SK-N-SH treated with all-trans-retinoic acid at 6 μM for 48 hours (cell line): ENCODE measurements at regions not wholly inside any gene's neighbourhood (a gene's known extent, or its start where the extent isn't known, plus 50 kb on each side); places are given as distances from the start of the nearest gene placed in this dataset.

ENCODE experiments used
- BACH2 ChIP-seq: fragments of 250-450 bp; sonication (Bioruptor Pico); IDR thresholded peaks from 2 replicates; pipeline ENCODE4 v1.9.0; 2021; ENCODE audit warnings: mild to moderate bottlenecking, borderline replicate concordance
- OSR1 ChIP-seq: fragments of 250-450 bp; sonication (Bioruptor Pico); IDR thresholded peaks from 2 replicates; pipeline ENCODE4 v1.8.0; 2022; ENCODE audit warnings: moderate library complexity, mild to moderate bottlenecking, inconsistent platforms
- RARB ChIP-seq: fragments of 250-450 bp; sonication (Bioruptor Pico); IDR thresholded peaks from 2 replicates; pipeline ENCODE4 v1.8.0; 2021; ENCODE audit warnings: mild to moderate bottlenecking, moderate library complexity
- TCF4 ChIP-seq: fragments of 250-450 bp; sonication (Bioruptor Pico); IDR thresholded peaks from 2 replicates; pipeline ENCODE4 v1.8.0; 2021; ENCODE audit warnings: mild to moderate bottlenecking, moderate library complexity, borderline replicate concordance
- TOX ChIP-seq: fragments of 250-450 bp; sonication (Bioruptor Pico); IDR thresholded peaks from 2 replicates; pipeline ENCODE4 v1.8.0; 2021; ENCODE audit warnings: mild to moderate bottlenecking, moderate library complexity, borderline replicate concordance
- ZFP30 ChIP-seq: fragments of 450-650 bp; formaldehyde crosslinking; IDR thresholded peaks from 2 replicates; pipeline ENCODE4 v1.5.0; 2022; ENCODE audit warnings: mild to moderate bottlenecking, moderate library complexity
- ZNF565 ChIP-seq: fragments of 450-650 bp; formaldehyde crosslinking; conservative IDR thresholded peaks from 2 replicates; pipeline ENCODE4 v1.5.0; 2020; ENCODE audit warnings: low read depth, mild to moderate bottlenecking, moderate library complexity
- ZNF70 ChIP-seq: fragments of 450-650 bp; formaldehyde crosslinking; IDR thresholded peaks from 2 replicates; pipeline ENCODE4 v1.5.0; 2020; ENCODE audit warnings: mild to moderate bottlenecking, moderate library complexity
- TF ChIP-seq, protein P1 (sequence below): fragments of 250-450 bp; sonication (Bioruptor Pico); IDR thresholded peaks from 2 replicates; pipeline ENCODE4 v1.8.0; 2020; ENCODE audit warnings: mild to moderate bottlenecking, moderate library complexity, borderline replicate concordance
- TF ChIP-seq, protein P2 (sequence below): fragments of 250-450 bp; sonication (Bioruptor Pico); IDR thresholded peaks from 2 replicates; pipeline ENCODE4 v1.8.0; 2021; ENCODE audit warnings: low read depth, mild to moderate bottlenecking, moderate library complexity, borderline replicate concordance

DNA sequence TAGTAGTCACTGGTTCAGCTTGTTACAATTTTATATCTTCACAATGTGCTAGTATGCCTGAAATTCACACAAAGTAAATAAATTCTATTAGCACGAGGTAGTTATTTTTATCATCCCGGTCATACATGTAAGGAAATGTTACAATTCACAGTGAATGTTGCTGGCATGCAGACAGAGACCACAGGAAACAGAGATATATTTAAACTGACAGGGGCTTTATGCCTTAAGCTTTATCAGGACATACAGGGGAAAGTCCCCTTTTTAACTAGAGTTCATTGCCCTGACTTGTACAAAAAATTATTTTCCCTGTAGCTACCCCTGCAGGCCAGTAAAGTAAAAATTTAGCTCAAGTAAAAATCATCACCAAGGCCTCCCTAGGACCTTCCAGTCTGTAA, 712.0 kb upstream of the NRSN1 start:
- TF ChIP-seq ZFP30 (CRISPR knock-in tag) (no peak), ZNF565 (CRISPR knock-in tag) (no peak), ZNF70 (CRISPR knock-in tag) (no peak), OSR1 (CRISPR knock-in tag) (no peak), TOX (CRISPR knock-in tag) (peak; percentile 30; the same call in 1 of the 2 replicates), TCF4 (CRISPR knock-in tag) (no peak), RARB (CRISPR knock-in tag) (no peak), BACH2 (no peak)
- TF ChIP-seq, protein P1, sequence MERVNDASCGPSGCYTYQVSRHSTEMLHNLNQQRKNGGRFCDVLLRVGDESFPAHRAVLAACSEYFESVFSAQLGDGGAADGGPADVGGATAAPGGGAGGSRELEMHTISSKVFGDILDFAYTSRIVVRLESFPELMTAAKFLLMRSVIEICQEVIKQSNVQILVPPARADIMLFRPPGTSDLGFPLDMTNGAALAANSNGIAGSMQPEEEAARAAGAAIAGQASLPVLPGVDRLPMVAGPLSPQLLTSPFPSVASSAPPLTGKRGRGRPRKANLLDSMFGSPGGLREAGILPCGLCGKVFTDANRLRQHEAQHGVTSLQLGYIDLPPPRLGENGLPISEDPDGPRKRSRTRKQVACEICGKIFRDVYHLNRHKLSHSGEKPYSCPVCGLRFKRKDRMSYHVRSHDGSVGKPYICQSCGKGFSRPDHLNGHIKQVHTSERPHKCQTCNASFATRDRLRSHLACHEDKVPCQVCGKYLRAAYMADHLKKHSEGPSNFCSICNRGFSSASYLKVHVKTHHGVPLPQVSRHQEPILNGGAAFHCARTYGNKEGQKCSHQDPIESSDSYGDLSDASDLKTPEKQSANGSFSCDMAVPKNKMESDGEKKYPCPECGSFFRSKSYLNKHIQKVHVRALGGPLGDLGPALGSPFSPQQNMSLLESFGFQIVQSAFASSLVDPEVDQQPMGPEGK (CRISPR knock-in tag), result no peak
- TF ChIP-seq, protein P2, sequence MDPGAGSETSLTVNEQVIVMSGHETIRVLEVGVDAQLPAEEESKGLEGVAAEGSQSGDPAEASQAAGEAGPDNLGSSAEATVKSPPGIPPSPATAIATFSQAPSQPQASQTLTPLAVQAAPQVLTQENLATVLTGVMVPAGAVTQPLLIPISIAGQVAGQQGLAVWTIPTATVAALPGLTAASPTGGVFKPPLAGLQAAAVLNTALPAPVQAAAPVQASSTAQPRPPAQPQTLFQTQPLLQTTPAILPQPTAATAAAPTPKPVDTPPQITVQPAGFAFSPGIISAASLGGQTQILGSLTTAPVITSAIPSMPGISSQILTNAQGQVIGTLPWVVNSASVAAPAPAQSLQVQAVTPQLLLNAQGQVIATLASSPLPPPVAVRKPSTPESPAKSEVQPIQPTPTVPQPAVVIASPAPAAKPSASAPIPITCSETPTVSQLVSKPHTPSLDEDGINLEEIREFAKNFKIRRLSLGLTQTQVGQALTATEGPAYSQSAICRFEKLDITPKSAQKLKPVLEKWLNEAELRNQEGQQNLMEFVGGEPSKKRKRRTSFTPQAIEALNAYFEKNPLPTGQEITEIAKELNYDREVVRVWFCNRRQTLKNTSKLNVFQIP (CRISPR knock-in tag), result no peak
